GM10847 (cell line): ENCODE measurements at regions not wholly inside any gene's neighbourhood (a gene's known extent, or its start where the extent isn't known, plus 50 kb on each side); places are given as distances from the start of the nearest gene placed in this dataset.

ENCODE experiments used
- POLR2A ChIP-seq: IDR thresholded peaks from 2 replicates; pipeline ENCODE4 v1.6.1; 2011; ENCODE audit not compliant: insufficient read length; ENCODE audit errors: extremely low read depth

GRCh38 chr9:110083866-110084265, 124.1 kb downstream of the C9orf152 start:
- no peak for TF ChIP-seq POLR2A

- TF ChIP-seq POLR2A: no peak
Observed at GRCh38 chr9:110086537-110086936, 121.4 kb downstream of the C9orf152 start.

- TF ChIP-seq POLR2A: no peak
Observed at GRCh38 chr9:110087605-110088004, 120.4 kb downstream of the C9orf152 start.

- TF ChIP-seq POLR2A: no peak
Observed at GRCh38 chr9:110088099-110088498, 119.9 kb downstream of the C9orf152 start.

GRCh38 chr9:110089681-110090370, 118.1 kb downstream of the C9orf152 start:
- no peak for TF ChIP-seq POLR2A

- no peak for TF ChIP-seq POLR2A
Observed at GRCh38 chr9:110092792-110093191, 115.2 kb downstream of the C9orf152 start.

- no peak for TF ChIP-seq POLR2A
Observed at GRCh38 chr9:110093417-110093816, 114.5 kb downstream of the C9orf152 start.

- no peak for TF ChIP-seq POLR2A
Observed at GRCh38 chr9:110093871-110094270, 114.1 kb downstream of the C9orf152 start.

GRCh38 chr9:110095161-110095595, 112.8 kb downstream of the C9orf152 start:
- TF ChIP-seq POLR2A: no peak

GRCh38 chr9:110095776-110096175, 112.2 kb downstream of the C9orf152 start:
- TF ChIP-seq POLR2A: no peak

GRCh38 chr9:110099236-110100095, 108.5 kb downstream of the C9orf152 start:
- TF ChIP-seq POLR2A: no peak

GRCh38 chr9:110101531-110102161, 106.3 kb downstream of the C9orf152 start:
- TF ChIP-seq POLR2A: no peak

- TF ChIP-seq POLR2A: no peak
Observed at GRCh38 chr9:110103257-110103656, 104.7 kb downstream of the C9orf152 start.

- TF ChIP-seq POLR2A: no peak
Observed at GRCh38 chr9:110104261-110104809, 103.6 kb downstream of the C9orf152 start.

GRCh38 chr9:110105107-110105506, 102.9 kb downstream of the C9orf152 start:
- no peak for TF ChIP-seq POLR2A
